ENCODE measurements at regions not wholly inside any gene's neighbourhood (a gene's known extent, or its start where the extent isn't known, plus 50 kb on each side); places are given as distances from the start of the nearest gene placed in this dataset.

GRCh38 chr2:106285237-106285829, 91.2 kb upstream of the UXS1 start:
- no peak overlapping the region for H3K4me3 ChIP-seq (replicated peaks in 1 of 2; ENCODE audit: low read depth in 1 of 2, low read length in 2 of 2)
- CTCF ChIA-PET = no interaction called here
- no peak overlapping the region for H3K9ac ChIP-seq (ENCODE audit: low read length)
- no peaks in the 10 kb centered on the region for H3K27me3 ChIP-seq (ENCODE audit: insufficient read depth, low read length)
- no peak overlapping the region for H3K4me2 ChIP-seq (ENCODE audit: low read length)
- H2AFZ ChIP-seq (ENCODE audit: low read depth, low read length, poor library complexity, severe bottlenecking) = no peak overlapping the region
- BruUV-seq (replicated peaks) = no TSS peak
- ATAC-seq (no peak), DNase-seq (ENCODE audit: low read depth, low spot score) (no peak)
- H3K9me3 ChIP-seq (ENCODE audit: control insufficient read depth in 1 of 2, insufficient read depth in 1 of 2, low read depth in 1 of 2, low read length in 2 of 2) = no peaks in the 10 kb centered on the region
- TF ChIP-seq ZBTB33 (IDR thresholded peaks at IDR 0.05; ENCODE audit: extremely low read depth, insufficient replicate concordance, low read length) (no peak), ELF1 (IDR thresholded peaks at IDR 0.05; ENCODE audit: borderline replicate concordance, low read depth) (no peak), EZH2phosphoT487 (IDR thresholded peaks at IDR 0.05; ENCODE audit: borderline replicate concordance) (no peak), FOSL1 (IDR thresholded peaks at IDR 0.05; ENCODE audit: low read depth) (no peak), SRF (IDR thresholded peaks at IDR 0.05; ENCODE audit: low read depth) (no peak), JUND (IDR thresholded peaks at IDR 0.05) (no peak), CBX3 (IDR thresholded peaks at IDR 0.05; ENCODE audit: low read depth) (no peak)
- TF ChIP-seq, protein P1, sequence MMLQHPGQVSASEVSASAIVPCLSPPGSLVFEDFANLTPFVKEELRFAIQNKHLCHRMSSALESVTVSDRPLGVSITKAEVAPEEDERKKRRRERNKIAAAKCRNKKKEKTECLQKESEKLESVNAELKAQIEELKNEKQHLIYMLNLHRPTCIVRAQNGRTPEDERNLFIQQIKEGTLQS (IDR thresholded peaks at IDR 0.05) = no peak
- H3K36me3 ChIP-seq (ENCODE audit: control insufficient read depth in 1 of 2, insufficient read depth in 2 of 2, low read length in 2 of 2) = no peaks in the 10 kb centered on the region
- RAD21 ChIA-PET (ENCODE audit: low non-redundant PET in 1 of 2, low total read pairs in 2 of 2, uncharacterized antibody in 2 of 2, unreplicated experiment in 2 of 2) = no interaction called here
- intact Hi-C loops (cut with micrococcal nuclease) = no loop called here
- H3K9me2 ChIP-seq (ENCODE audit: insufficient read depth) = no peaks in the 10 kb centered on the region
- no peaks in the 10 kb centered on the region for H3K79me2 ChIP-seq (ENCODE audit: insufficient read depth, low read length)
- POLR2A ChIA-PET = no interaction called here
- no peak overlapping the region for H3K27ac ChIP-seq (ENCODE audit: low read depth, low read length)
- no peaks in the 10 kb centered on the region for H4K20me1 ChIP-seq (ENCODE audit: insufficient read depth)
- no peaks in the 10 kb centered on the region for H3K4me1 ChIP-seq (ENCODE audit: control insufficient read depth in 1 of 2, insufficient read depth in 2 of 2, low read length in 2 of 2)
